ENCODE measurements at regions not wholly inside any gene's neighbourhood (a gene's known extent, or its start where the extent isn't known, plus 50 kb on each side); places are given as distances from the start of the nearest gene placed in this dataset.
"Not testable (repeated sequence)": the region's sequence is repeated elsewhere in the genome, so short reads cannot be mapped to it uniquely, and the experiment has no call there.

DNA sequence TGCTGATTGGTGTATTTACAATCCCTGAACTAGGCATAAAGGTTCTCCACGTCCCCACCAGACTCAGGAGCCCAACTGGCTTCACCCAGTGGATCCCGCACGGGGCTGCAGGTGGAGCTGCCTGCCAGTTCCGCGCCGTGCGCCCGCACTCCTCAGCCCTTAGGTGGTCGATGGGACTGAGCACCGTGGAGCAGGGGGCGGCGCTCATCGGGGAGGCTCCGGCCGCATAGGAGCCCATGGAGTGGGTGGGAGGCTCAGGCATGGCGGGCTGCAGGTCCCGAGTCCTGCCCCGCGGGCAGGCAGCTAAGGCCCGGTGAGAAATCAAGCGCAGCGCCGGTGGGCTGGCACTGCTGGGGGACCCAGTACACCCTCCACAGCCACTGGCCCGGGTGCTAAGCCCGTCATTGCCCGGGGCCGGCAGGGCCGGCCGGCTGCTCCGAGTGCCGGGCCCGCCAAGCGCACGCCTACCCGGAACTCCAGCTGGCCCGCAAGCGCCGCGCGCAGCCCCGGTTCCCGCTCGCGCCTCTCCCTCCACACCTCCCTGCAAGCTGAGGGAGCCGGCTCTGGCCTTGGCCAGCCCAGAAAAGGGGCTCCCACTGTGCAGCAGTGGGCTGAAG, 101.5 kb downstream of the SLC16A1 start:
- H3K4me3 ChIP-seq (ENCODE audit: low read depth, low read length); H3K36me3 ChIP-seq (ENCODE audit: control insufficient read depth in 2 of 2, insufficient read depth in 1 of 2, low read length in 2 of 2); H3K4me1 ChIP-seq (ENCODE audit: control insufficient read depth, insufficient read depth, low read length); POLR2A ChIA-PET; H3K27ac ChIP-seq (ENCODE audit: extremely low read depth, low read depth, low read length); H3K9me3 ChIP-seq (ENCODE audit: control insufficient read depth, insufficient read depth, low read depth, low read length): not testable (repeated sequence)
- CTCF ChIA-PET = interaction anchor here (0.8 kb wide), 1 partner anchor 26 kb away, joined by 4 read pairs; no protein-coding TSS in a partner anchor

DNA sequence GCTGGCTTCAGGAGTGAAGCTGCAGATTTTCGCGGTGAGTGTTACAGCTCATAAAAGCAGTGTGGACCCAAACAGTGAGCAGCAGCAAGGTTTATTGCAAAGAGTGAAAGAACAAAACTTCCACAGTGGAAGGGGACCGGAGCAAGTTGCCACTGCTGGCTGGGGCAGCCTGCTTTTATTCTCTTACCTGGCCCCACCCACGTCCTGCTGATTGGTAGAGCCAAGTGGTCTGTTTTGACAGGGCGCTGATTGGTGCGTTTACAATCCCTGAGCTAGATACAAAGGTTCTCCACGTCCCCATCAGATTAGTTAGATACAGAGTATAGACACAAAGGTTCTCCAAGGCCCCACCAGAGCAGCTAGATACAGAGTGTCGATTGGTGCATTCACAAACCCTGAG, 102.1 kb downstream of the SLC16A1 start:
- POLR2A ChIA-PET; H3K4me1 ChIP-seq (ENCODE audit: control insufficient read depth, insufficient read depth, low read length); CTCF ChIA-PET; H3K36me3 ChIP-seq (ENCODE audit: control insufficient read depth in 2 of 2, insufficient read depth in 1 of 2, low read length in 2 of 2); H3K27ac ChIP-seq (ENCODE audit: extremely low read depth, low read depth, low read length); H3K4me3 ChIP-seq (ENCODE audit: low read depth, low read length); H3K9me3 ChIP-seq (ENCODE audit: control insufficient read depth, insufficient read depth, low read depth, low read length): not testable (repeated sequence)

DNA sequence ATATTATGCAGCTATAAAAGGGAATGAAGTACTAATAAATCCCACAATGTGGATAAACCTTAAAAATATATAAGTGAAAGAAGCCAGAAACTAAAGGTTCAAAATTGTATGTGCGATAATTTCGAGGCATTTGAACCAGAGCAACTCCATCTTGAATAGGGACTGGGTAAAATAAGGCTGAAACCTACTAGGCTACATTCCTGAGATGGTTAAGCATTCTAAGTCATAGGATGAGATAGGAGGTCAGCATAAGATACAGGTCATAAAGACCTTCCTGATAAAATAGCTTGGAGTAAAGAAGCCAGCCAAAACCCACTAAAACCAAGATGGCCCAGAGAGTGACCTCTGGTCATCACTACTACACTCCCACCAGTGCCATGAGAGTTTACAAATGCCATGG, 103.1 kb downstream of the SLC16A1 start:
- no peaks in the 10 kb centered on the region for H3K4me1 ChIP-seq (ENCODE audit: control insufficient read depth, insufficient read depth, low read length)
- no peak overlapping the region for H3K27ac ChIP-seq (ENCODE audit: extremely low read depth, low read depth, low read length)
- no peaks in the 10 kb centered on the region for H3K9me3 ChIP-seq (ENCODE audit: control insufficient read depth, insufficient read depth, low read depth, low read length)
- no peaks in the 10 kb centered on the region; a peak in 1 of 3 replicates for H3K36me3 ChIP-seq (ENCODE audit: control insufficient read depth in 2 of 2, insufficient read depth in 1 of 2, low read length in 2 of 2)
- POLR2A ChIA-PET = interaction anchor here (1.7 kb wide), 1 partner anchor 103 kb away, joined by 7 read pairs; the partner anchor contains the start of gene SLC16A1
- H3K4me3 ChIP-seq (ENCODE audit: low read depth, low read length) = no peak overlapping the region
- TF ChIP-seq ZNF658 (tag by site-specific recombination; IDR thresholded peaks at IDR 0.05) (no peak), ZNF214 (tag by site-specific recombination; IDR thresholded peaks at IDR 0.05; ENCODE audit: borderline replicate concordance) (no peak), ZNF248 (tag by site-specific recombination; IDR thresholded peaks at IDR 0.05) (no peak), ZBTB21 (tag by site-specific recombination; IDR thresholded peaks at IDR 0.05) (no peak), ZNF501 (tag by site-specific recombination; IDR thresholded peaks at IDR 0.05) (no peak), REPIN1 (tag by site-specific recombination; IDR thresholded peaks at IDR 0.05; ENCODE audit: low read depth) (no peak), ZBTB8A (tag by site-specific recombination; IDR thresholded peaks at IDR 0.05) (no peak), ZNF366 (tag by site-specific recombination; conservative IDR thresholded peaks at IDR 0.05) (no peak), ZNF426 (tag by site-specific recombination; IDR thresholded peaks at IDR 0.05) (no peak), ZNF701 (tag by site-specific recombination; IDR thresholded peaks at IDR 0.05) (no peak), ZNF623 (tag by site-specific recombination; IDR thresholded peaks at IDR 0.05) (no peak), ZNF302 (tag by site-specific recombination; IDR thresholded peaks at IDR 0.05; ENCODE audit: low read depth) (no peak), KLF1 (tag by site-specific recombination; IDR thresholded peaks at IDR 0.05) (no peak), ZBTB48 (tag by site-specific recombination; IDR thresholded peaks at IDR 0.05) (no peak)
- CTCF ChIA-PET = interaction anchor here (1.2 kb wide), 1 partner anchor 190 kb away, joined by 3 read pairs; no protein-coding TSS in a partner anchor

DNA sequence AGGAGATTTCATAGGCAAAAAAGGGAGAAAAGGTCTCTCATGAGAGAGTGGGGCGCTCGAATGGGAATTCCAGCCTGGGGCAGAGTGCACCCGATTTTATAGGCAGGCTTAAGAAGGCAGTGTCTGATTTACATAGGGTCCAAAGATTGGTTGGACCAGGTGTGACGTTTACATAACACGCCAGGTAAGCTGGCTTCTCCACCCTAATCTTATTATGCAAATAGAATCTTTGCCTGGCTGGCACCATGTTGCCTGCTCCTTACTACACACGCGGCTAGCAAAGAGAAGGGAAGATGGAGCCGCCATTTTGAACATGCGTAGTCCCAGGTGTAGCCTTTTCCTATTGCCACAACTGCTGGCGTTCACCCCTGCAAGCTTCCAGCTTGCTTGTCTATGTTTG, 103.7 kb downstream of the SLC16A1 start:
- Histone ChIP-seq H3K9me3 (ENCODE audit: control insufficient read depth, insufficient read depth, low read depth, low read length) (no peaks in the 10 kb centered on the region), H3K27ac (ENCODE audit: extremely low read depth, low read depth, low read length) (no peak overlapping the region), H3K36me3 (ENCODE audit: control insufficient read depth in 2 of 2, insufficient read depth in 1 of 2, low read length in 2 of 2) (no peaks in the 10 kb centered on the region; a peak in 1 of 3 replicates), H3K4me3 (ENCODE audit: low read depth, low read length) (no peak overlapping the region), H3K4me1 (ENCODE audit: control insufficient read depth, insufficient read depth, low read length) (no peaks in the 10 kb centered on the region)
- TF ChIP-seq, protein P1, sequence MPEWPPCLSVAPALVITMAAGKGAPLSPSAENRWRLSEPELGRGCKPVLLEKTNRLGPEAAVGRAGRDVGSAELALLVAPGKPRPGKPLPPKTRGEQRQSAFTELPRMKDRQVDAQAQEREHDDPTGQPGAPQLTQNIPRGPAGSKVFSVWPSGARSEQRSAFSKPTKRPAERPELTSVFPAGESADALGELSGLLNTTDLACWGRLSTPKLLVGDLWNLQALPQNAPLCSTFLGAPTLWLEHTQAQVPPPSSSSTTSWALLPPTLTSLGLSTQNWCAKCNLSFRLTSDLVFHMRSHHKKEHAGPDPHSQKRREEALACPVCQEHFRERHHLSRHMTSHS (tag by site-specific recombination; IDR thresholded peaks at IDR 0.05) = no peak
- TF ChIP-seq ZNF37A (tag by site-specific recombination; IDR thresholded peaks at IDR 0.05) (no peak), ZSCAN16 (tag by site-specific recombination; IDR thresholded peaks at IDR 0.05) (no peak), ZNF157 (tag by site-specific recombination; IDR thresholded peaks at IDR 0.05) (no peak), HOXC10 (CRISPR knock-in tag; IDR thresholded peaks at IDR 0.05) (no peak), KLF10 (tag by site-specific recombination; IDR thresholded peaks at IDR 0.05) (no peak)
- TF ChIP-seq, protein P2, sequence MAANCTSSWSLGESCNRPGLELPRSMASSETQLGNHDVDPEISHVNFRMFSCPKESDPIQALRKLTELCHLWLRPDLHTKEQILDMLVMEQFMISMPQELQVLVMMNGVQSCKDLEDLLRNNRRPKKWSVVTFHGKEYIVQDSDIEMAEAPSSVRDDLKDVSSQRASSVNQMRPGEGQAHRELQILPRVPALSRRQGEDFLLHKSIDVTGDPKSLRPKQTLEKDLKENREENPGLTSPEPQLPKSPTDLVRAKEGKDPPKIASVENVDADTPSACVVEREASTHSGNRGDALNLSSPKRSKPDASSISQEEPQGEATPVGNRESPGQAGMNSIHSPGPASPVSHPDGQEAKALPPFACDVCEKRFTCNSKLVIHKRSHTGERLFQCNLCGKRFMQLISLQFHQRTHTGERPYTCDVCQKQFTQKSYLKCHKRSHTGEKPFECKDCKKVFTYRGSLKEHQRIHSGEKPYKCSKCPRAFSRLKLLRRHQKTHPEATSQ (tag by site-specific recombination; IDR thresholded peaks at IDR 0.05) = no peak
- POLR2A ChIA-PET = interaction anchor here (1.7 kb wide), 1 partner anchor 104 kb away, joined by 7 read pairs; the partner anchor contains the start of gene SLC16A1
- CTCF ChIA-PET = interaction anchor here (1.0 to 1.2 kb wide), 3 partner anchors 26 to 220 kb away, joined by 3 to 5 read pairs (median 3); no protein-coding TSS in a partner anchor

All from HEK293 (cell line).